Loucy (cell line): ENCODE measurements at regions not wholly inside any gene's neighbourhood (a gene's known extent, or its start where the extent isn't known, plus 50 kb on each side); places are given as distances from the start of the nearest gene placed in this dataset.

Experiments used
- EZH2phosphoT487 ChIP-seq: fragments of 200-600 bp; IDR thresholded peaks from 2 replicates; pipeline ENCODE4 v1.6.1; 2018; ENCODE audit warnings: antibody characterized with exemption, mild to moderate bottlenecking, moderate library complexity, borderline replicate concordance
- TF ChIP-seq, protein P1 (sequence below): fragments of 200-600 bp; sonication (generic); conservative IDR thresholded peaks from 2 replicates; pipeline ENCODE4 v1.5.1; 2014; ENCODE audit warnings: mild to moderate bottlenecking, antibody characterized with exemption, low read length

DNA sequence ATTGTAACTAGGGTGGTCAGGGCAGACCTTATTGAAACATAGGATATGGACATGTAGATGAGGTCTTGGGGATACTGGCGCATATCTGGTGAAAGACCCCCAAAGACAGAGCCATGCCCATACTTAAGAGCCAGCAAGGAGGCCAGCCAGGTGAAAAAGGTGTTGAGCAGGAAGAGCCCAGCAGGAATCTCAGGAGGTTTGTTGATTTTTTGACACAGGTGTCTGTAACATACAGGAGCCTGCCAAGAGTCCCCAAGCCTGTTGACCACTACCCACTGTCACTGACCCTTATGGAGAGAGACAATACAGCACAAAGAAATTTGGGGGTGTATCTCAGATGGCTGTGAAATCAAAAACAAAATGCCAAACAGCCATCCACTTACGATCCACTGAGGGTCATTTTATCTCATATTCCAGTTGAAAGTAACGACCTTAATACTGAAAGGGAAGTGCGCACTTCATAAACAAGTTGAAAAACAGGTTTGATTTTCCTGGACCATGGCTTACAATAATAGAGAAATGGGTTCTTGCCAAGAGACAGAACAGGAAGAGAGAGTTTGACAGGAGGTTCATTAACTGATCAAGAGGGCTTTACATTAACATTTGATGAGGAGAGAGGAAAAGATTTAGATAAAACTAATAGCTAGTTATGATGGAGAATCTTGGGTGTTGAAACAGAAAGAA lies 163.6 kb downstream of the GLUL start:
- TF ChIP-seq, protein P1, sequence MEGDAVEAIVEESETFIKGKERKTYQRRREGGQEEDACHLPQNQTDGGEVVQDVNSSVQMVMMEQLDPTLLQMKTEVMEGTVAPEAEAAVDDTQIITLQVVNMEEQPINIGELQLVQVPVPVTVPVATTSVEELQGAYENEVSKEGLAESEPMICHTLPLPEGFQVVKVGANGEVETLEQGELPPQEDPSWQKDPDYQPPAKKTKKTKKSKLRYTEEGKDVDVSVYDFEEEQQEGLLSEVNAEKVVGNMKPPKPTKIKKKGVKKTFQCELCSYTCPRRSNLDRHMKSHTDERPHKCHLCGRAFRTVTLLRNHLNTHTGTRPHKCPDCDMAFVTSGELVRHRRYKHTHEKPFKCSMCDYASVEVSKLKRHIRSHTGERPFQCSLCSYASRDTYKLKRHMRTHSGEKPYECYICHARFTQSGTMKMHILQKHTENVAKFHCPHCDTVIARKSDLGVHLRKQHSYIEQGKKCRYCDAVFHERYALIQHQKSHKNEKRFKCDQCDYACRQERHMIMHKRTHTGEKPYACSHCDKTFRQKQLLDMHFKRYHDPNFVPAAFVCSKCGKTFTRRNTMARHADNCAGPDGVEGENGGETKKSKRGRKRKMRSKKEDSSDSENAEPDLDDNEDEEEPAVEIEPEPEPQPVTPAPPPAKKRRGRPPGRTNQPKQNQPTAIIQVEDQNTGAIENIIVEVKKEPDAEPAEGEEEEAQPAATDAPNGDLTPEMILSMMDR, result no peak
- TF ChIP-seq EZH2phosphoT487, result no peak
